HepG2 (cell line): ENCODE measurements at regions not wholly inside any gene's neighbourhood (a gene's known extent, or its start where the extent isn't known, plus 50 kb on each side); places are given as distances from the start of the nearest gene placed in this dataset.

Experiments
- BCL6 ChIP-seq: IDR thresholded peaks from 2 replicates; pipeline ENCODE4 v1.6.1; 2016; ENCODE audit warnings: missing genetic modification reagents, missing compliant biosample characterization
- CREM ChIP-seq, 2 experiments: sonication (generic) in 1 of 2; formaldehyde crosslinking in 1 of 2; IDR thresholded peaks; 2 replicates each; pipeline versions ENCODE4 v1.4.0 to v1.6.1; 2016 to 2020; ENCODE audit warnings: antibody characterized with exemption in 1 of 2, mild to moderate bottlenecking in 1 of 2, missing genetic modification reagents in 1 of 2
- DNMT1 ChIP-seq: sonication (generic); formaldehyde crosslinking; IDR thresholded peaks from 2 replicates; pipeline ENCODE4 v1.5.1; 2020; ENCODE audit warnings: mild to moderate bottlenecking, missing genetic modification reagents
- EEA1 ChIP-seq: sonication (generic); formaldehyde crosslinking; IDR thresholded peaks from 2 replicates; pipeline ENCODE4 v1.5.1; 2020; ENCODE audit warnings: mild to moderate bottlenecking, missing genetic modification reagents, borderline replicate concordance
- GABPA ChIP-seq, 2 experiments: IDR thresholded peaks; 2 replicates each; pipeline ENCODE4 v1.6.1; 2011 to 2016; ENCODE audit warnings: low read depth in 2 of 2, low read length in 1 of 2, missing biosample characterization in 1 of 2, missing genetic modification characterization in 1 of 2
- GTF3A ChIP-seq: sonication (generic); formaldehyde crosslinking; conservative IDR thresholded peaks from 2 replicates; pipeline ENCODE4 v1.4.0; 2020; ENCODE audit warnings: mild to moderate bottlenecking, missing genetic modification reagents
- HMG20A ChIP-seq: IDR thresholded peaks from 2 replicates; pipeline ENCODE4 v1.6.1; 2016; ENCODE audit warnings: borderline replicate concordance
- ISL2 ChIP-seq: sonication (generic); formaldehyde crosslinking; IDR thresholded peaks from 2 replicates; pipeline ENCODE4 v1.5.0; 2020; ENCODE audit warnings: missing genetic modification reagents
- MED1 ChIP-seq: sonication (generic); formaldehyde crosslinking; IDR thresholded peaks from 2 replicates; pipeline ENCODE4 v1.4.0; 2020; ENCODE audit warnings: missing genetic modification reagents
- NCOA1 ChIP-seq: sonication (generic); formaldehyde crosslinking; IDR thresholded peaks from 2 replicates; pipeline ENCODE4 v1.9.0; 2021; ENCODE audit warnings: missing genetic modification reagents
- PCBP1 ChIP-seq: fragments of 200-400 bp; formaldehyde crosslinking; IDR thresholded peaks from 2 replicates; pipeline ENCODE4 v1.6.1; 2017; ENCODE audit warnings: mild to moderate bottlenecking, low read depth, low read length, borderline replicate concordance
- RBM22 ChIP-seq: fragments of 200-400 bp; formaldehyde crosslinking; optimal IDR thresholded peaks from 2 replicates; pipeline ENCODE3; 2017; ENCODE audit warnings: mild to moderate bottlenecking, low read length, moderate library complexity
- SCMH1 ChIP-seq: sonication (generic); formaldehyde crosslinking; IDR thresholded peaks from 2 replicates; pipeline ENCODE4 v1.9.0; 2021; ENCODE audit warnings: missing genetic modification reagents, mild to moderate bottlenecking, borderline replicate concordance
- SOX13 ChIP-seq, 3 experiments: fragments of 450-650 bp in 1 of 3; sonication (generic) in 1 of 3; formaldehyde crosslinking in 1 of 3; IDR thresholded peaks in 2 of 3; conservative IDR thresholded peaks in 1 of 3; 2 replicates each; pipeline versions ENCODE4 v1.5.0 to v1.6.1; 2016 to 2020; ENCODE audit warnings: antibody characterized with exemption in 1 of 3, mild to moderate bottlenecking in 1 of 3, missing compliant biosample characterization in 1 of 3, missing genetic modification reagents in 1 of 3, moderate library complexity in 1 of 3
- SOX6 ChIP-seq, 2 experiments: fragments of 450-650 bp in 1 of 2; sonication (generic) in 1 of 2; formaldehyde crosslinking in 1 of 2; IDR thresholded peaks; 2 replicates each; pipeline versions ENCODE4 v1.4.0 to v1.6.1; 2017 to 2020; ENCODE audit warnings: antibody characterized with exemption in 1 of 2, mild to moderate bottlenecking in 1 of 2, missing genetic modification reagents in 1 of 2
- ZNF282 ChIP-seq: fragments of 450-650 bp; IDR thresholded peaks from 2 replicates; pipeline ENCODE4 v1.6.1; 2018; ENCODE audit not compliant: partially characterized antibody
- ZNF709 ChIP-seq: sonication (generic); formaldehyde crosslinking; IDR thresholded peaks from 2 replicates; pipeline ENCODE4 v1.5.0; 2020; ENCODE audit warnings: mild to moderate bottlenecking, missing genetic modification reagents
- ZNF746 ChIP-seq: sonication (generic); formaldehyde crosslinking; IDR thresholded peaks from 2 replicates; pipeline ENCODE4 v1.8.0; 2022; ENCODE audit warnings: mild to moderate bottlenecking, missing genetic modification reagents
- ZNF781 ChIP-seq: sonication (generic); formaldehyde crosslinking; IDR thresholded peaks from 2 replicates; pipeline ENCODE4 v1.5.1; 2020; ENCODE audit warnings: borderline replicate concordance, mild to moderate bottlenecking, missing genetic modification reagents; ENCODE audit errors: not compliant biosample characterization
- TF ChIP-seq, protein P1 (sequence below): sonication (generic); formaldehyde crosslinking; conservative IDR thresholded peaks from 2 replicates; pipeline ENCODE4 v1.4.0; 2020; ENCODE audit warnings: missing genetic modification reagents
- TF ChIP-seq, protein P2 (sequence below): sonication (generic); formaldehyde crosslinking; IDR thresholded peaks from 2 replicates; pipeline ENCODE4 v1.5.0; 2020; ENCODE audit warnings: missing genetic modification reagents, mild to moderate bottlenecking, borderline replicate concordance
- TF ChIP-seq, protein P3 (sequence below): conservative IDR thresholded peaks from 2 replicates; pipeline ENCODE4 v1.6.1; 2018; ENCODE audit warnings: missing genetic modification reagents
- TF ChIP-seq, protein P4 (sequence below): sonication (generic); formaldehyde crosslinking; IDR thresholded peaks from 2 replicates; pipeline ENCODE4 v1.5.0; 2020; ENCODE audit warnings: missing genetic modification reagents

DNA sequence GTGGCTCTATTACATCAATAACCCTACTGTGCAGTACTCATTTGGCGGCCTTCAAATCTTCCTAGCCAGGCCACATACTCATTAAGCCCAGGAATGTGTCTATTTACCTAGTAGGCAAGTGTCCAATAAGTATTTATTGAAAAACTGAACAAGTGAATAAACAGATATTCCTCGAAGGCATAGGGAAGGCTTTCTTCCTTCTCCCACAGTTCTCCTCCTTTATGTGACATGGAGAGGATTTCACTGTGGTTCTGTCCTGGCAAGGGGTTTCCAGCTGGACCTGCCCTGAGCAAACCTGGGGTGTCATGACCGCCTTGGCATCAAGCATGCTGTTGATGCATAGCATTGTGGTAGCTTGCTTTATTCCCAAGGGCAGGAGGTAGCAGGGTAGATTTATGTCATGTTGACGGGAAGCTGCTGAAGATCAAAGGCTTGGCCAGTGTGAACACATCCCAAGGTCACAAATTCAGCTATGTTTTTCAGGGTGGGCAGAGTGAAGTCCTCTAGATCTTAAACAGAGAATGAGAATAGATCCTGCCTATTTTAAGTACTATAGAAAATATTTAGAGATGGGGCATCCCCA is 195.1 kb downstream of the INHBA start (continued):
- TF ChIP-seq ISL2 = no peak
- TF ChIP-seq ZNF282 = no peak
- TF ChIP-seq, protein P1, sequence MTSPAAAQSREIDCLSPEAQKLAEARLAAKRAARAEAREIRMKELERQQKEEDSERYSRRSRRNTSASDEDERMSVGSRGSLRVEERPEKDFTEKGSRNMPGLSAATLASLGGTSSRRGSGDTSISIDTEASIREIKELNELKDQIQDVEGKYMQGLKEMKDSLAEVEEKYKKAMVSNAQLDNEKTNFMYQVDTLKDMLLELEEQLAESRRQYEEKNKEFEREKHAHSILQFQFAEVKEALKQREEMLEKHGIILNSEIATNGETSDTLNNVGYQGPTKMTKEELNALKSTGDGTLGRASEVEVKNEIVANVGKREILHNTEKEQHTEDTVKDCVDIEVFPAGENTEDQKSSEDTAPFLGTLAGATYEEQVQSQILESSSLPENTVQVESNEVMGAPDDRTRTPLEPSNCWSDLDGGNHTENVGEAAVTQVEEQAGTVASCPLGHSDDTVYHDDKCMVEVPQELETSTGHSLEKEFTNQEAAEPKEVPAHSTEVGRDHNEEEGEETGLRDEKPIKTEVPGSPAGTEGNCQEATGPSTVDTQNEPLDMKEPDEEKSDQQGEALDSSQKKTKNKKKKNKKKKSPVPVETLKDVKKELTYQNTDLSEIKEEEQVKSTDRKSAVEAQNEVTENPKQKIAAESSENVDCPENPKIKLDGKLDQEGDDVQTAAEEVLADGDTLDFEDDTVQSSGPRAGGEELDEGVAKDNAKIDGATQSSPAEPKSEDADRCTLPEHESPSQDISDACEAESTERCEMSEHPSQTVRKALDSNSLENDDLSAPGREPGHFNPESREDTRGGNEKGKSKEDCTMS = no peak
- TF ChIP-seq ZNF746 (CRISPR knock-in tag) = no peak
- no peak for TF ChIP-seq GABPA (IDR thresholded peaks at IDR 0.05; ENCODE audit: low read depth, low read length)
- peak; percentile 5; the same call in 1 of the 2 replicates for TF ChIP-seq GABPA (CRISPR knock-in tag; IDR thresholded peaks at IDR 0.05; ENCODE audit: low read depth)
- TF ChIP-seq MED1 (CRISPR knock-in tag) = peak; percentile 42; the same call in 1 of the 2 replicates
- TF ChIP-seq DNMT1 (CRISPR knock-in tag) = no peak
- no peak for TF ChIP-seq PCBP1
- TF ChIP-seq SCMH1 (CRISPR knock-in tag) = no peak
- TF ChIP-seq, protein P2, sequence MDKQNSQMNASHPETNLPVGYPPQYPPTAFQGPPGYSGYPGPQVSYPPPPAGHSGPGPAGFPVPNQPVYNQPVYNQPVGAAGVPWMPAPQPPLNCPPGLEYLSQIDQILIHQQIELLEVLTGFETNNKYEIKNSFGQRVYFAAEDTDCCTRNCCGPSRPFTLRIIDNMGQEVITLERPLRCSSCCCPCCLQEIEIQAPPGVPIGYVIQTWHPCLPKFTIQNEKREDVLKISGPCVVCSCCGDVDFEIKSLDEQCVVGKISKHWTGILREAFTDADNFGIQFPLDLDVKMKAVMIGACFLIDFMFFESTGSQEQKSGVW = no peak
- no peak for TF ChIP-seq CREM (IDR thresholded peaks at IDR 0.05)
- no peak for TF ChIP-seq CREM (CRISPR knock-in tag; IDR thresholded peaks at IDR 0.05)
- no peak for TF ChIP-seq SOX13 (IDR thresholded peaks at IDR 0.05)
- peak in 1 of 2 experiments; percentile 20; a peak in 1 of 4 replicates for TF ChIP-seq SOX13 (CRISPR knock-in tag; conservative IDR thresholded peaks at IDR 0.05 in 1 of 2, IDR thresholded peaks at IDR 0.05 in 1 of 2)
- TF ChIP-seq ZNF709 = no peak
- TF ChIP-seq RBM22 = no peak
- TF ChIP-seq SOX6 (IDR thresholded peaks at IDR 0.05) = no peak
- TF ChIP-seq SOX6 (CRISPR knock-in tag; IDR thresholded peaks at IDR 0.05) = 0 out of 2 replicates have a peak, but pooled peaks have one; percentile 31
- TF ChIP-seq HMG20A (CRISPR knock-in tag) = peak; percentile 33; the same call in 1 of the 2 replicates
- peak; percentile 86 for TF ChIP-seq BCL6 (CRISPR knock-in tag)
- TF ChIP-seq, protein P3, sequence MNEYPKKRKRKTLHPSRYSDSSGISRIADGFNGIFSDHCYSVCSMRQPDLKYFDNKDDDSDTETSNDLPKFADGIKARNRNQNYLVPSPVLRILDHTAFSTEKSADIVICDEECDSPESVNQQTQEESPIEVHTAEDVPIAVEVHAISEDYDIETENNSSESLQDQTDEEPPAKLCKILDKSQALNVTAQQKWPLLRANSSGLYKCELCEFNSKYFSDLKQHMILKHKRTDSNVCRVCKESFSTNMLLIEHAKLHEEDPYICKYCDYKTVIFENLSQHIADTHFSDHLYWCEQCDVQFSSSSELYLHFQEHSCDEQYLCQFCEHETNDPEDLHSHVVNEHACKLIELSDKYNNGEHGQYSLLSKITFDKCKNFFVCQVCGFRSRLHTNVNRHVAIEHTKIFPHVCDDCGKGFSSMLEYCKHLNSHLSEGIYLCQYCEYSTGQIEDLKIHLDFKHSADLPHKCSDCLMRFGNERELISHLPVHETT (CRISPR knock-in tag) = no peak
- TF ChIP-seq ZNF781 = no peak
- TF ChIP-seq NCOA1 (CRISPR knock-in tag) = no peak
- no peak for TF ChIP-seq GTF3A
- TF ChIP-seq, protein P4, sequence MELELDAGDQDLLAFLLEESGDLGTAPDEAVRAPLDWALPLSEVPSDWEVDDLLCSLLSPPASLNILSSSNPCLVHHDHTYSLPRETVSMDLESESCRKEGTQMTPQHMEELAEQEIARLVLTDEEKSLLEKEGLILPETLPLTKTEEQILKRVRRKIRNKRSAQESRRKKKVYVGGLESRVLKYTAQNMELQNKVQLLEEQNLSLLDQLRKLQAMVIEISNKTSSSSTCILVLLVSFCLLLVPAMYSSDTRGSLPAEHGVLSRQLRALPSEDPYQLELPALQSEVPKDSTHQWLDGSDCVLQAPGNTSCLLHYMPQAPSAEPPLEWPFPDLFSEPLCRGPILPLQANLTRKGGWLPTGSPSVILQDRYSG (CRISPR knock-in tag) = no peak
- no peak for TF ChIP-seq EEA1 (CRISPR knock-in tag)
